Neural progenitor cell (in vitro differentiated cells): ENCODE measurements at regions not wholly inside any gene's neighbourhood (a gene's known extent, or its start where the extent isn't known, plus 50 kb on each side); places are given as distances from the start of the nearest gene placed in this dataset.

Experiments
- CTCF ChIP-seq: fragments of 200-600 bp; sonication (generic); IDR thresholded peaks from 2 replicates; pipeline ENCODE4 v1.5.1; 2017; ENCODE audit warnings: antibody characterized with exemption, mild to moderate bottlenecking
- EZH2phosphoT487 ChIP-seq: fragments of 200-600 bp; sonication (generic); IDR thresholded peaks from 2 replicates; pipeline ENCODE4 v1.6.1; 2017; ENCODE audit warnings: antibody characterized with exemption

- TF ChIP-seq EZH2phosphoT487 (no peak), CTCF (no peak)
These were observed 108.8 kb downstream of the KBTBD8 start for GRCh38 chr3:67106874-67107273.
